KMS-11 (cell line): ENCODE measurements at regions not wholly inside any gene's neighbourhood (a gene's known extent, or its start where the extent isn't known, plus 50 kb on each side); places are given as distances from the start of the nearest gene placed in this dataset.

Experiments used
- H2AFZ ChIP-seq: fragments of 200-600 bp; sonication (generic); 2 replicates; pipeline ENCODE4 v1.6.1; 2016; ENCODE audit warnings: antibody characterized with exemption, mixed run types, low read depth
- H3K27ac ChIP-seq: fragments of 200-600 bp; sonication (generic); 2 replicates; pipeline ENCODE4 v1.6.1; 2016; ENCODE audit warnings: mild to moderate bottlenecking, mixed run types
- H3K27me3 ChIP-seq: fragments of 200-600 bp; sonication (generic); 2 replicates; pipeline ENCODE4 v1.6.1; 2017; ENCODE audit warnings: mild to moderate bottlenecking, low read depth, mixed run types, moderate library complexity; ENCODE audit not compliant: insufficient read depth
- H3K36me3 ChIP-seq: fragments of 200-600 bp; sonication (generic); 2 replicates; pipeline ENCODE4 v1.6.1; 2017; ENCODE audit warnings: mild to moderate bottlenecking, mixed run types; ENCODE audit not compliant: insufficient read depth
- H3K4me1 ChIP-seq: fragments of 200-600 bp; sonication (generic); 2 replicates; pipeline ENCODE4 v1.6.1; 2016; ENCODE audit warnings: mild to moderate bottlenecking, low read depth, mixed run types; ENCODE audit not compliant: poor library complexity, severe bottlenecking
- H3K4me2 ChIP-seq: fragments of 200-600 bp; sonication (generic); 2 replicates; pipeline ENCODE4 v1.7.0; 2016; ENCODE audit warnings: mild to moderate bottlenecking, mixed run types
- H3K4me3 ChIP-seq: fragments of 200-600 bp; sonication (generic); IDR thresholded peaks from 2 replicates; pipeline ENCODE4 v1.6.1; 2017; ENCODE audit warnings: low read depth, low read length, mixed read lengths; ENCODE audit not compliant: insufficient read depth
- H3K79me2 ChIP-seq: fragments of 200-600 bp; sonication (generic); 2 replicates; pipeline ENCODE4 v1.6.1; 2016; ENCODE audit warnings: low read depth, mixed run types; ENCODE audit not compliant: insufficient read depth
- H3K9ac ChIP-seq: fragments of 200-600 bp; sonication (generic); 2 replicates; pipeline ENCODE4 v1.6.1; 2016; ENCODE audit warnings: mild to moderate bottlenecking, mixed run types
- H4K20me1 ChIP-seq: fragments of 200-600 bp; sonication (generic); 2 replicates; pipeline ENCODE4 v1.6.1; 2016; ENCODE audit warnings: mild to moderate bottlenecking, mixed run types; ENCODE audit not compliant: insufficient read depth
- TF ChIP-seq, protein P1 (sequence below): fragments of 200-600 bp; sonication (generic); conservative IDR thresholded peaks from 2 replicates; pipeline ENCODE4 v1.6.1; 2017; ENCODE audit warnings: low read depth, mild to moderate bottlenecking, antibody characterized with exemption, low read length, moderate library complexity, mixed read lengths

- Histone ChIP-seq H3K4me1 (no peaks in the 10 kb centered on the region), H3K4me2 (no peak overlapping the region), H3K27ac (no peak overlapping the region), H4K20me1 (no peaks in the 10 kb centered on the region), H3K36me3 (no peaks in the 10 kb centered on the region), H2AFZ (no peak overlapping the region), H3K4me3 (no peak overlapping the region), H3K9ac (no peak overlapping the region), H3K79me2 (no peaks in the 10 kb centered on the region), H3K27me3 (no peaks in the 10 kb centered on the region)
- TF ChIP-seq, protein P1, sequence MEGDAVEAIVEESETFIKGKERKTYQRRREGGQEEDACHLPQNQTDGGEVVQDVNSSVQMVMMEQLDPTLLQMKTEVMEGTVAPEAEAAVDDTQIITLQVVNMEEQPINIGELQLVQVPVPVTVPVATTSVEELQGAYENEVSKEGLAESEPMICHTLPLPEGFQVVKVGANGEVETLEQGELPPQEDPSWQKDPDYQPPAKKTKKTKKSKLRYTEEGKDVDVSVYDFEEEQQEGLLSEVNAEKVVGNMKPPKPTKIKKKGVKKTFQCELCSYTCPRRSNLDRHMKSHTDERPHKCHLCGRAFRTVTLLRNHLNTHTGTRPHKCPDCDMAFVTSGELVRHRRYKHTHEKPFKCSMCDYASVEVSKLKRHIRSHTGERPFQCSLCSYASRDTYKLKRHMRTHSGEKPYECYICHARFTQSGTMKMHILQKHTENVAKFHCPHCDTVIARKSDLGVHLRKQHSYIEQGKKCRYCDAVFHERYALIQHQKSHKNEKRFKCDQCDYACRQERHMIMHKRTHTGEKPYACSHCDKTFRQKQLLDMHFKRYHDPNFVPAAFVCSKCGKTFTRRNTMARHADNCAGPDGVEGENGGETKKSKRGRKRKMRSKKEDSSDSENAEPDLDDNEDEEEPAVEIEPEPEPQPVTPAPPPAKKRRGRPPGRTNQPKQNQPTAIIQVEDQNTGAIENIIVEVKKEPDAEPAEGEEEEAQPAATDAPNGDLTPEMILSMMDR = no peak
Measured at GRCh38 chr5:40106847-40107246, 572.9 kb upstream of the PTGER4 start.

DNA sequence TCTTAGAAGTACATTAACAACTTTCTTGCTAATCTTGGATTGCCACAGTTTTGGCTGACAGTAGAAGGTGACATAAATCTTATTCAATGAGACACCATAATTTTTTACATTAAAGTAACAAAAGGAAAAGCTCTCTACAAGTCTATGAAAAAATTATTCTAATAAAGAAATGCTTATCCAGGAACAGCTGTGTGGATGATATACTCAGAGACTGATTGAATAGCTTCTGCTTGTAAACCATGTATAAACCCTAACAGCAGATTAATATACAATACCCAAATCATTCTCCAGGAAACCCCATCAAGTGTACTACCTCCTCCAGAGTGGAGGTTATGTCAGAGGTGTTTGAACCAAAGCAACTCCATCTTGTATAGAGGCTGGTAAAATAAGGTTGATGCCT is 581.4 kb upstream of the PTGER4 start:
- Histone ChIP-seq H3K4me1 (no peaks in the 10 kb centered on the region), H3K4me3 (no peak overlapping the region), H4K20me1 (no peaks in the 10 kb centered on the region), H3K27me3 (no peaks in the 10 kb centered on the region), H2AFZ (no peak overlapping the region), H3K27ac (no peak overlapping the region), H3K79me2 (no peaks in the 10 kb centered on the region), H3K9ac (no peak overlapping the region), H3K4me2 (no peak overlapping the region), H3K36me3 (no peaks in the 10 kb centered on the region)
- TF ChIP-seq, protein P1 = no peak

GRCh38 chr5:40093550-40093949 is 586.2 kb upstream of the PTGER4 start:
- Histone ChIP-seq H3K27me3 (no peaks in the 10 kb centered on the region), H4K20me1 (no peaks in the 10 kb centered on the region), H2AFZ (no peak overlapping the region), H3K4me3 (no peak overlapping the region), H3K79me2 (no peaks in the 10 kb centered on the region), H3K4me1 (no peaks in the 10 kb centered on the region), H3K9ac (no peak overlapping the region), H3K27ac (no peak overlapping the region), H3K4me2 (no peak overlapping the region), H3K36me3 (no peaks in the 10 kb centered on the region)
- TF ChIP-seq, protein P1 = no peak

DNA sequence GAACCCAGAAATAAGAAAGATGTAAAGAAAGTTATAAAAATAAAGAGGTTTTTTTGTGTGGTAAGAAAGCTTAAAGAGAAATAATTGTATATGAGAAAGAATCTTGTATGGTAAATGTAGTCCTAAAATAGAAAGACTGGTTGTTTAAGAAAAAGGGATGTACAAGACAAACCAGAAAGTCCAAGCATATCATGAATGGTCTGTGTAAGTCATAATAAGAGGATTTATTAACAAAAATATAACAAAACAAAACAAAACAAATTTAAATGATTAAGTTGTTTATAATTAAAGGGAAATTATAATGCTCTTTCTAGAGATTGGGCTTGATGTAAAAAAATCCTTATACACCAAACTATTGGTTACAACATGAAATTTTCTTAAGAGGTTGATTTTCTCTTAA is 590.4 kb upstream of the PTGER4 start:
- Histone ChIP-seq H4K20me1 (no peaks in the 10 kb centered on the region), H2AFZ (no peak overlapping the region), H3K36me3 (no peaks in the 10 kb centered on the region), H3K4me3 (no peak overlapping the region), H3K4me2 (no peak overlapping the region), H3K27me3 (no peaks in the 10 kb centered on the region), H3K27ac (no peak overlapping the region), H3K9ac (no peak overlapping the region), H3K4me1 (no peaks in the 10 kb centered on the region), H3K79me2 (no peaks in the 10 kb centered on the region)
- TF ChIP-seq, protein P1 = no peak

DNA sequence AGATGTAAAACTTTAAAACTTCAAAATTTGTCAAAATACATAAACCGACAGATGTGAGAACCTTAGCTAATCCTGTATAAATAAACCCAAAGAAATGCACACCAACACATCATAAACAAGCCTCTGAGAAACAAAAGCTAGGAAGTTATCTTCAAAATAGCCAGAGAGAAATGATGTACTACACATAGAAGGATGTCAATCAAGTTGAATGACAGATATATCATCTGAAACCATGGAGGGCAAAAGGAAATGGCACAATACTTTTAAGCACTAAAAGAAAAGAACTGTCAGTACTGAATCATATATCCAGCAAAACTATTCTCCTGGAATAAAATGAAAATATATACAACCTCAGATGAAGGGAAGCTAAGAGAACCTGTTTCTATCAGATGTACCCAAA is 595.1 kb upstream of the PTGER4 start:
- H3K9ac ChIP-seq = no peak overlapping the region
- H3K4me3 ChIP-seq = no peak overlapping the region
- no peak overlapping the region for H2AFZ ChIP-seq
- H3K4me1 ChIP-seq = no peaks in the 10 kb centered on the region
- H3K27ac ChIP-seq = no peak overlapping the region
- no peaks in the 10 kb centered on the region for H4K20me1 ChIP-seq
- H3K36me3 ChIP-seq = no peaks in the 10 kb centered on the region
- H3K4me2 ChIP-seq = no peak overlapping the region
- H3K79me2 ChIP-seq = no peaks in the 10 kb centered on the region
- no peaks in the 10 kb centered on the region for H3K27me3 ChIP-seq
- TF ChIP-seq, protein P1 = no peak
